Activated CD4-positive, alpha-beta T cell treated with anti-CD3 and anti-CD28 coated beads, Interleukin-2, Interleukin-6, amounts not matched to agents 100 ng/mL and 50 ng/mL, durations not matched to agents 16 hours and 8 hours (primary cell): ENCODE measurements at regions not wholly inside any gene's neighbourhood (a gene's known extent, or its start where the extent isn't known, plus 50 kb on each side); places are given as distances from the start of the nearest gene placed in this dataset.
"Not testable (repeated sequence)": the region's sequence is repeated elsewhere in the genome, so short reads cannot be mapped to it uniquely, and the experiment has no call there.

Experiments used
- DNase-seq: peaks from one replicate; pipeline ENCODE4 v3.0.0-alpha.2; 2020

GRCh38 chr1:8227674-8228073, 90.2 kb upstream of the SLC45A1 start:
- not testable (repeated sequence) for DNase-seq

- DNase-seq: no peak
Observed at GRCh38 chr1:8226747-8227146, 91.2 kb upstream of the SLC45A1 start.

GRCh38 chr1:8226024-8226423, 91.9 kb upstream of the SLC45A1 start:
- not testable (repeated sequence) for DNase-seq

GRCh38 chr1:8223526-8223925, 94.4 kb upstream of the SLC45A1 start:
- no peak for DNase-seq

DNA sequence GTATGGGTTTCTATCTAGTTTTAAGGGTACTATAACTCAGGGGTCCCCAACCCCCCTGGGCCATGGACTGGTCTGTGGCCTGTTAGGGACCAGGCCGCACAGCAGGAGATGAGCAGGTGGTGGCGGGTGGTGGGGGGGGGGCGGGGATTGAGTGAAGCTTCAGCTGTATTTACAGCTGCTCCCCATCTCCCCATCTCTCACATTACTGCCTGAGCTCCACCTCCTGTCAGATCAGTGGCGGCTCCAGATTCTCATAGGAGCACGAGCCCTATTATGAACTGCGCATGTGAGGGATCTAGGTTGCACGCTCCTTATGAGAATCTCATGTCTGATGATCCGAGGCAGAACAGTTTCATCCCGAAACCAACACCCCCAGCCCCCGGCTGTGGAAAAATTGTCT, 95.1 kb upstream of the SLC45A1 start:
- DNase-seq: no peak

- DNase-seq: no peak
Observed at GRCh38 chr1:8219530-8219929, 98.4 kb upstream of the SLC45A1 start.

GRCh38 chr1:8218351-8219092, 99.4 kb upstream of the SLC45A1 start:
- DNase-seq: no peak

- DNase-seq: no peak
Observed at GRCh38 chr1:8217809-8218208, 100.1 kb upstream of the SLC45A1 start.

GRCh38 chr1:8217011-8217711, 100.8 kb upstream of the SLC45A1 start:
- peak; percentile 12 for DNase-seq

- DNase-seq: no peak
Observed at GRCh38 chr1:8216005-8216404, 101.9 kb upstream of the SLC45A1 start.

GRCh38 chr1:8214501-8215173, 103.3 kb upstream of the SLC45A1 start:
- no peak for DNase-seq

DNA sequence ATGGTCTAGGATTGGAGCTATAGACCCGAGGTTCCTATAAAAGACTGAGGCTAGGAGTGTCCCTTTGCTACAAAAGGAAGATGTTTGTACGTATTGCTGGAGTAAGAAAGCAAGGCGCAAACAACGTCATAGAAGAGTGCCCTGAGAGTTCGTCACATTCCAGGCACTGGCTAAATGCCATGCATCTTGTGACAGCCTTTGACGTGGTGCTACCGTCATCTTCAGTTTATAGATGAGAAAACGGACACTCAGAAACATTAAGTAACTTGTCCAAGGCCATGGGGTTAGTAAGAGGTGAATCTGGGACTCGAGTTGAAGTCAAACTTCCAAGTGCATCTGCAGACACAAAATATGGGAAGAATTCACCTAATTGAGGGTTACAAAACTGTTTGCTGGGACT, 104.2 kb upstream of the SLC45A1 start:
- no peak for DNase-seq

- no peak for DNase-seq
Observed at GRCh38 chr1:8213136-8213535, 104.8 kb upstream of the SLC45A1 start.

DNA sequence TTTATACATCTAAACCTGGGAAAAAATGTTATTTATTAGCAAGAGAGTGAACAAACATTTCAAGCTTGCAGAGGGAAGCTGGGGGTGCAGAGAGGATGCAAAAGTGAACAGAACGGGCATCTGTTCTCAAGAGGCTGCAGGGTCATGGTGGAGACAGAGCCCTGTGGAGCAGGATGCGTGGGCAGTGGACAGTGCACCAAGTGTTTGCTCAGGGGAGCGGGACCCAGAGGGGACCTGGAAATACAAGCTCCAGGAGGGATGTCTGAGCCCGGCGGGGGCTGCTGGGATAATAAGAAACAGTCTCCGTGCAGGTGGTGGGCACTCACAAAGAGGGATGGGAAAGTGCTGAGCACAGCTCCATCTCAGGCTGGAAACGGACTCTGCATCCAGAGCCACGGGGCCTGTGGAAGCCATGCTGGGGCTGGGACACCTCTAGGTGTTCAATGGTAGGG, 105.3 kb upstream of the SLC45A1 start:
- DNase-seq: no peak

GRCh38 chr1:8211883-8212579, 105.9 kb upstream of the SLC45A1 start:
- peak; percentile 33 for DNase-seq

DNA sequence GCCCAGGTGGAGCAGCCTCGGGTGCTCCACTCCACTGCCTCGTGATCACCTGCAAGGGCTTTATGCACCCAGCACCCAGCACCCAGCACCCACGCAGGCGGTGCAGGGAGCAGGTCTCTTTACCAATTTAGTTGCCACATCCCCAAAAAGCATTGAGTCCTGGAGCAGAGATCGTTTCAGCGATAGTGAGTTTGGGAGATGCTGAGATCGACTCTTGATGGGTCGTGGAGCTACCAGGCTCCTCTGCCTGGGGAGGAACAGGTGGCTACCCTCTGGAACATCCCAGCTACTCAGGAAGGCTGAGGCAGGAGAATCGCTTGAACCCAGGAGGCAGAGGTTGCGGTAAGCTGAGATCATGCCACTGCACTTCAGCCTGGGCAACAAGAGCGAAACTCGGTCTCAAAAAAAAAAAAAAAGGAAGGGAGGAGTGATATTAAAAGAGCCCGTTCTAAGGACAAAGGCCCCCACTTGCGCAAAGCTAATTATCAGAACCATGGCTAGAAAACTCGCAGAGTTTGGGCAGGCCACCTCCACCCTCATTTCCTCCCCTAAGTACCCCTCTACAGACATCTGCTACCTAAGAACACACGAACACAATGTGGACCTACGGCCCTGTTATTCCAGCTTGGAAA, 106.5 kb upstream of the SLC45A1 start:
- no peak for DNase-seq

DNA sequence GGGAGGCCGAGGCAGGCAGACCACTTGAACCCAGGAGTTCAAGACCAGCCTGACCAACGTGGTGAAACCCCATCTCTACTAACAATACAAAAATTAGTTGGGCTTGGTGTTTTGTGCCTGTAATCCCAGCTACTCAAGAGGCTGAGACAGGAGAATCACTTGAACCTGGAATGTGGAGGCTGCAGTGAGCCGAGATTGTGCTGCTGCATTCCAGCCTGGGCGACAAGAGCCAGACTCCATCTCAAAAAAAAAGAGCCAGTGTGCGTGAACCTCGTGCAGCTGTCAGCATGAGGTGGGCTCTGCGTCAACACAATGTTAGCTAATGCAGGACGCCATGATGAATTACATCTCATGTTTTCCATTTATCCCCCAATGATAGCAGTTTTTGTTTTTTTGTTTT, 110.7 kb upstream of the SLC45A1 start:
- DNase-seq: no peak

GRCh38 chr1:8206391-8206790, 111.5 kb upstream of the SLC45A1 start:
- no peak for DNase-seq

DNA sequence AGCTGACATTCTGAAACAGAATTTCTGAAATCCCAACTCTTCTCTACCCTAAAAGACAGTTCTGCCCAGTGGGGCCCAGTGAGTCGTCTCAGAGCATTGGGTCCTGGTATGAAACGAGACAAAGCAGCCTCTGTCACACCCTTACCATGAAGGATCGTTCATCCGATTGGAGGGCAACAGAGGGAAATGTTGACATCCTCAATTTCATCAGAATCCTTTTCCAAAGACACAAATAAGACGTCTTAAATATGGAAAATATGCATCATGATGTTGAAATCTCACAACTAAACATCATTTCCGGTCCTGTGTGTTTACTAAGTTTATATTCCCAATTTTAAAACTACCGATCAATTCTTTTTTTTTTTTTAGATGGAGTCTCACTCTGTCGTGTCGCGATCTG, 112.1 kb upstream of the SLC45A1 start:
- DNase-seq: no peak

DNA sequence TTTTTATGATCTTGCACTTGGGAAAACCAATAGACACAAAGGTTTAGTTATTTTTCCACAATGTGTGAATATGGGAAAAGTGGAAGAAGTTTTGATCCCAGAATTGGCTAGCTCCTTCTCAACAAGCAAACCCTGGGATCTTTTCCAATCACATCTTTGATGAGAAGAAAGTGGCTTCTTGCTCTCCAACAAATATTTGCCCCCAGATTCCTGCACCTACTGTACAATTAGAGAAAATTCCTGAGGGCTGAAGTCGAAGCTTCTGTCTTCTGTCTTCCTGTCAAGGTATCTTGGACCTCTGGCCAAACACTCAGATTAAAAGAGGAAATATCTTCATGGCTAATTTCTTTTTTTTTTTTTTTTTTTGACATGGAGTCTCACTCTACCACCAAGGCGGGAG, 113.1 kb upstream of the SLC45A1 start:
- DNase-seq: no peak

DNA sequence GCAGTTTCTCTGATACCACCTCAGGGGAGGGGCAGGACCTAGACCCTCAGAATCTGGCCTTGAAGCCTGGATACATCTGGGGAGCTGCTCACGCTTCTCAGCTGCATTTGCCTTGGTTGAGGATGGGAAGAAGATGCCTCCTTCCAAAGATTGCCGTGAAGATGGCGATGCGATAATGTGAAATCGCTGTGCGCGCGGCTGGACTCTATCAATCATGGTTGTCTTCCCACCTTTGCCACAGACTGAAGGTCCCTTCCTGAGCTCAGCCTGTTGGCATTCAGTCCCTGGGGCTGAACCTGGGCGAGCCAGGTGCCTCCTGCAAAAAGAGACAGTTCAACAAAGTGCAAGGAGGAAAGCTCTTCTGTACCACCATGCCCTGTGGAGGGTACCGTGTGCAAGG, 114.4 kb upstream of the SLC45A1 start:
- no peak for DNase-seq

DNA sequence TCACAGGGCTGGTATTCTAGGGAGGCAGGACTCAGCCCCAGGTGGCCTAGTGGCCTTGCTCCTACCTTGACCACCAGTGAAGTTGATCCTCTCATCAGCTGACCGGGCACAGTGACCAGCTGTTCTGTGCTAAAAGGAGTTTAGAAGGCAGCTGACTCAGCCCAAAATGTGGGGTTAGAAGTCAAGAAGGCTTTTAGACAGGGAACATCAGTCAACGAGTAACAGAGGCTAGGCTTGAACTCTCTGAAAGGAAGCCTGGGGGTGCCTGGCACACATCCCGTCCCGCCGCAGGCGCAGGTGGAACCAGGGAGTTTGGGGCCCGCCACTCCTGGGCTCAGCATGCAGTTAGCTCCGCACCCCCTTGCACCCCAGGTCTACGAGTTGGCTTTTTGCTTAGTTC, 114.9 kb upstream of the SLC45A1 start:
- no peak for DNase-seq
